GM21576 (cell line): ENCODE measurements at regions not wholly inside any gene's neighbourhood (a gene's known extent, or its start where the extent isn't known, plus 50 kb on each side); places are given as distances from the start of the nearest gene placed in this dataset.

Experiments
- ATAC-seq: cut with Tn5 transposase; IDR thresholded peaks from one replicate; pipeline ENCODE4 v1.9.1; 2021; ENCODE audit warnings: mild to moderate bottlenecking, moderate library complexity; ENCODE audit not compliant: unreplicated experiment

DNA sequence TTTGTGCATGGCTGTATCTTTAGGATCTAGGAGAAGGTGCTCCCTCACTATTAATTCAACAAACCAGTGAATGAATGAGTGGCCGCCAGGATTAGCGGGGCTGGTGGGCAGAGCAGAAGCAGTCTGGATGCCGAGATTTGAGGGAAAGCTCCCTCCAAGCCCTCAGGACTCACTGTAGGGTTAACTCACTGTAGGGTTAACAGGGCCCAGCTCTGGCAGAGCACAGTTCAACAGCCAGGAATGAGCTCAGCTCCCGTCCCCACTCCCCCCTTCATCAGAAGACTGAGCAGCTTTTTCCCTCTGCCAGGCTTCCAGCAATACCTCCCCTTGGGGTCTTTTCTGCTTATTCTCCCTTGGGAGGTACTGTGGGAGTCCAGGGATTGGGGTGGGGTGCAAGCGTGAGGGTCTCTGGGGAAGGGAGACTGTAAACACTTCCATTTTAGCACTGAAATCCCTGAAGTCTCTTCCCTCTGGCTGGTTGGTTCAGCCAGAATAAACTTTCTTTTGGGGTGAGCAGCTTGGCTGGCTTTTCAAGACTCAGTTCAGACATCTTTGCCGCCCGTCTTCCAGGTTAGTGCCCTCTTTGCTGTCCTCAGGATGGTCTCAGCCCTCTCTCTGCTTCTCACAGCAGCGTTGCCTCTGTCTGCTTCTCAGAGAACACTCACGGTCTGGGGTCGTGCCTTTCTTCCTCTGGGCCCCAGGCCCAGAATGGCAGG lies 53.7 kb upstream of the WSB1 start:
- no peak for ATAC-seq

DNA sequence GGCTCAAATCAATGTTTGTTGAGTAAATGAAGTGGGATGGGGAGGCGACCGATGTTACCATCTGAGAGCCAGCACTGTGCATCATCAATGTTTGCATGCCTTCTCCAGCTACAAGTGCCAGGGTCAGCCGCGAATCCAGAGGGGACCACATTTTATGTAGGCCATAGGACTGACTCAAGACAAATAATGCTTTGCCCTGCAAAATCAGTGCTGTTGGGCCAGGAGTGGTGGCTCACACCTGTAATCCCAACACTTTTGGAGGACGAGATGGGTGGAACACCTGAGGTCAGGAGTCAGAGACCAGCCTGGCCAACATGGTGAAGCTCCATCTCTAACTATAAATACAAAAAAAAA lies 53.1 kb upstream of the WSB1 start:
- no peak for ATAC-seq

DNA sequence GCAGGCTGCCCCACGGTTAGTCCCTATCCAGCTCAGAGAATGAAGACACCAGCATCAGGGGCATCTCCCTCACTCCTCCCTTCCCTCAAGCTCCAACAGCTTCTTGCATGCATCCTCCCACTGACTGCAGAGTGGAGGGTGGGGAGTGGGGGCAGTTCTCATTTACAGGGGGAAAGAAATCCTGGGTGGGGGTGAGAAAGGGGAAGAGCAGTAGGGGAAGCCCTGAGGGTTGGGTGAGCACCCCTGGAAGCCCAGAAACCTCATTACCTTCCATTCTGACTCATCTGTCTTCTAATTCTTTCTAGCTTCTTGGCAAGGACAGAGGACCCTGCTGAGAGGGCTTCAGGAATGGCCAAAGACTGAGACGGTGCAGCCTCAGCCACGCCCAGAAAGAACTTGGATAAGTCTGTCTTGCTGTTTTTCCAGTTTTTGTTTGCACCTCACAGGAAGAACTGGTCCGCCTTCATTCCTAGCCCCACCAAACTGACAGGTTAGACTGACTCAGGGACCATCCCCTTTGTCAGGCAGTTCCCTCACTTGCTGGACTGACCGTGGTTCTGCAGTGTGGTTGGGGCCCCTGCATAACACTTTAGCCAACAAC lies 52.5 kb upstream of the WSB1 start:
- ATAC-seq, result no peak

DNA sequence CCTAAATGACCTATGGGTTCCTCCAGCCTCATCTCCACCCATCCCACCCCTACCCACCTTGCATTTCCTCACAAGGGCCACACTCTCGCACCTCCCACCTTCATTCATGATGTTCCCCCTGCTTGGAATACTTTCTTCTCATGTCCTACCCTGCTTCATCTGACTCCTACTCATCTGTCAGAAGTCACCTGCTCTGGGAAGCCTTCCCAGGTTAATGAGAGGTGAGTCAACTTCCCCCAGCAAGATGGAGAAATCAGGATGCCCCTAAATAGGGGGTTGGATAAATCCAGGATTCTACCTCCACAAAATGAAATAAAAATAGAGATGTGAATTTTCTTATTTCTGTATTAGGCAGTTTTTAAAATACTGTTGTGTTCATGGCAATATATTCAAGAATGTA lies 51.0 kb upstream of the WSB1 start:
- ATAC-seq, result no peak

DNA sequence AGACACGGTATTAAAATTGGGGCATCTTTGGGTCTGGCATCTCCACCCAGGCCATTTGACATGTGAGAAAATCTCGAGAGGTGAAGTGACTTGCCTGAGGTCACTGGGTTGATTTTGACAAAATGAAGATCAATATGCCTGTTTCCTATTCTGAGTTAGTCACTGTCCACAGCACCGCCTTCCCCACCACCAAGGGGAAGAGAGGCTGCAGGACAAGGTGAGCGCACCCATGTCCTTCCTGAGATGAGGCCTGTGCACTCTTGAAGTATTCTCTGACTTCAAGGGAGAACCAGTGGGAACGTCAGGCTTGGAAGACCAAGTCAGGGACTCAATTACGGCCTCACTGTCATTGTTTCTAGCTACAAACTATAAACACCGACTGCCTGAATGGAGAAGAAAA lies 49.9 kb upstream of the WSB1 start:
- no peak for ATAC-seq
